22Rv1 (cell line): ENCODE measurements at regions not wholly inside any gene's neighbourhood (a gene's known extent, or its start where the extent isn't known, plus 50 kb on each side); places are given as distances from the start of the nearest gene placed in this dataset.

ENCODE experiments used
- ZFX ChIP-seq: fragments of 450-650 bp; IDR thresholded peaks from 2 replicates; pipeline ENCODE4 v1.6.1; 2017; ENCODE audit warnings: antibody characterized with exemption, borderline replicate concordance
- TF ChIP-seq, protein P1 (sequence below): fragments of 450-650 bp; IDR thresholded peaks from 2 replicates; pipeline ENCODE4 v1.5.1; 2017; ENCODE audit warnings: mild to moderate bottlenecking

GRCh38 chr6:9494864-9495263 is 920.0 kb downstream of the TFAP2A start:
- TF ChIP-seq, protein P1, sequence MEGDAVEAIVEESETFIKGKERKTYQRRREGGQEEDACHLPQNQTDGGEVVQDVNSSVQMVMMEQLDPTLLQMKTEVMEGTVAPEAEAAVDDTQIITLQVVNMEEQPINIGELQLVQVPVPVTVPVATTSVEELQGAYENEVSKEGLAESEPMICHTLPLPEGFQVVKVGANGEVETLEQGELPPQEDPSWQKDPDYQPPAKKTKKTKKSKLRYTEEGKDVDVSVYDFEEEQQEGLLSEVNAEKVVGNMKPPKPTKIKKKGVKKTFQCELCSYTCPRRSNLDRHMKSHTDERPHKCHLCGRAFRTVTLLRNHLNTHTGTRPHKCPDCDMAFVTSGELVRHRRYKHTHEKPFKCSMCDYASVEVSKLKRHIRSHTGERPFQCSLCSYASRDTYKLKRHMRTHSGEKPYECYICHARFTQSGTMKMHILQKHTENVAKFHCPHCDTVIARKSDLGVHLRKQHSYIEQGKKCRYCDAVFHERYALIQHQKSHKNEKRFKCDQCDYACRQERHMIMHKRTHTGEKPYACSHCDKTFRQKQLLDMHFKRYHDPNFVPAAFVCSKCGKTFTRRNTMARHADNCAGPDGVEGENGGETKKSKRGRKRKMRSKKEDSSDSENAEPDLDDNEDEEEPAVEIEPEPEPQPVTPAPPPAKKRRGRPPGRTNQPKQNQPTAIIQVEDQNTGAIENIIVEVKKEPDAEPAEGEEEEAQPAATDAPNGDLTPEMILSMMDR = no peak
- TF ChIP-seq ZFX = no peak
